DLD1 (cell line): ENCODE measurements at regions not wholly inside any gene's neighbourhood (a gene's known extent, or its start where the extent isn't known, plus 50 kb on each side); places are given as distances from the start of the nearest gene placed in this dataset.
"Not testable (repeated sequence)": the region's sequence is repeated elsewhere in the genome, so short reads cannot be mapped to it uniquely, and the experiment has no call there.

Experiments
- in situ Hi-C: cut with HindIII; loops from 2 replicates; pipeline ENCODE4 v1.10.0; 2017; ENCODE audit warnings: low sequenced_read_pairs

- in situ Hi-C loops, result loop anchor here (5.0 kb wide), 1 partner anchor 65 kb away; no protein-coding TSS in a partner anchor
Measured at GRCh38 chr18:10162340-10162739, 248.5 kb downstream of the VAPA start.

- in situ Hi-C loops, result loop anchor here (5.0 kb wide), 1 partner anchor 67 kb away; no protein-coding TSS in a partner anchor
Measured at GRCh38 chr18:10164271-10165071, 250.7 kb downstream of the VAPA start.

GRCh38 chr18:10166164-10166807 lies 252.5 kb downstream of the VAPA start:
- in situ Hi-C loops, result no loop called here

- in situ Hi-C loops, result no loop called here
Measured at GRCh38 chr18:10167759-10168158, 253.9 kb downstream of the VAPA start.

- in situ Hi-C loops, result no loop called here
Measured at GRCh38 chr18:10168477-10168876, 254.7 kb downstream of the VAPA start.

GRCh38 chr18:10169064-10169562 lies 255.3 kb downstream of the VAPA start:
- in situ Hi-C loops, result no loop called here

- in situ Hi-C loops, result no loop called here
Measured at GRCh38 chr18:10169814-10170213, 256.0 kb downstream of the VAPA start.

- in situ Hi-C loops, result no loop called here
Measured at GRCh38 chr18:10170375-10170774, 256.6 kb downstream of the VAPA start.

- in situ Hi-C loops, result not testable (repeated sequence)
Measured at GRCh38 chr18:10175333-10175732, 261.5 kb downstream of the VAPA start.

GRCh38 chr18:10179326-10179725 lies 265.5 kb downstream of the VAPA start:
- in situ Hi-C loops, result not testable (repeated sequence)

- in situ Hi-C loops, result no loop called here
Measured at GRCh38 chr18:10182009-10182624, 268.3 kb downstream of the VAPA start.

- in situ Hi-C loops, result no loop called here
Measured at GRCh38 chr18:10184776-10185175, 269.7 kb upstream of the APCDD1 start.

GRCh38 chr18:10188971-10189810 lies 265.2 kb upstream of the APCDD1 start:
- in situ Hi-C loops, result no loop called here

- in situ Hi-C loops, result no loop called here
Measured at GRCh38 chr18:10190564-10190963, 263.9 kb upstream of the APCDD1 start.

GRCh38 chr18:10193444-10193843 lies 261.0 kb upstream of the APCDD1 start:
- in situ Hi-C loops, result no loop called here

- in situ Hi-C loops, result no loop called here
Measured at GRCh38 chr18:10194592-10194991, 259.8 kb upstream of the APCDD1 start.

- in situ Hi-C loops, result no loop called here
Measured at GRCh38 chr18:10195529-10195928, 258.9 kb upstream of the APCDD1 start.

GRCh38 chr18:10197097-10197496 lies 257.3 kb upstream of the APCDD1 start:
- in situ Hi-C loops, result no loop called here

- in situ Hi-C loops, result no loop called here
Measured at GRCh38 chr18:10201226-10201625, 253.2 kb upstream of the APCDD1 start.

GRCh38 chr18:10201659-10202058 lies 252.8 kb upstream of the APCDD1 start:
- in situ Hi-C loops, result no loop called here

- in situ Hi-C loops, result no loop called here
Measured at GRCh38 chr18:10202845-10203321, 251.6 kb upstream of the APCDD1 start.
